ENCODE measurements at regions not wholly inside any gene's neighbourhood (a gene's known extent, or its start where the extent isn't known, plus 50 kb on each side); places are given as distances from the start of the nearest gene placed in this dataset.

GRCh38 chr3:83902787-83903533 lies 1055.8 kb upstream of the CADM2 start:
- Histone ChIP-seq H3K9ac (ENCODE audit: low read depth, low read length, poor library complexity, severe bottlenecking) (no peak overlapping the region), H3K4me1 (ENCODE audit: insufficient read depth, low read length, poor library complexity, severe bottlenecking) (no peaks in the 10 kb centered on the region), H3K9me3 (ENCODE audit: insufficient read depth, low read depth, low read length) (no peaks in the 10 kb centered on the region), H3K9me2 (replicated peaks; ENCODE audit: low read depth, low read length) (no peaks in the 10 kb centered on the region), H3K4me2 (ENCODE audit: low read depth, low read length, poor library complexity, severe bottlenecking) (no peak overlapping the region), H3K4me3 (ENCODE audit: low read length, poor library complexity, severe bottlenecking) (no peak overlapping the region), H3K27me3 (ENCODE audit: insufficient read depth, low read length, poor library complexity, severe bottlenecking) (no peaks in the 10 kb centered on the region), H3K36me3 (ENCODE audit: insufficient read depth, low read length) (no peaks in the 10 kb centered on the region), H3K79me2 (ENCODE audit: insufficient read depth, low read length) (no peaks in the 10 kb centered on the region), H3F3A (ENCODE audit: low read depth) (no peaks in the 10 kb centered on the region), H4K20me1 (ENCODE audit: insufficient read depth, low read length, poor library complexity, severe bottlenecking) (no peaks in the 10 kb centered on the region), H2AFZ (ENCODE audit: low read length) (no peak overlapping the region)
- TF ChIP-seq EZH2phosphoT487 (IDR thresholded peaks at IDR 0.05; ENCODE audit: borderline replicate concordance) (no peak), CTCF (conservative IDR thresholded peaks at IDR 0.05; ENCODE audit: low read length) (no peak)

- no peaks in the 10 kb centered on the region for H3K36me3 ChIP-seq (ENCODE audit: insufficient read depth, low read length)
- no peaks in the 10 kb centered on the region for H3K9me3 ChIP-seq (ENCODE audit: insufficient read depth, low read depth, low read length)
- no peaks in the 10 kb centered on the region for H3K79me2 ChIP-seq (ENCODE audit: insufficient read depth, low read length)
- no peaks in the 10 kb centered on the region for H3F3A ChIP-seq (ENCODE audit: low read depth)
- H2AFZ ChIP-seq (ENCODE audit: low read length): no peak overlapping the region
- no peaks in the 10 kb centered on the region for H3K9me2 ChIP-seq (replicated peaks; ENCODE audit: low read depth, low read length)
- H3K4me3 ChIP-seq (ENCODE audit: low read length, poor library complexity, severe bottlenecking): no peak overlapping the region
- H3K9ac ChIP-seq (ENCODE audit: low read depth, low read length, poor library complexity, severe bottlenecking): no peak overlapping the region
- H3K27me3 ChIP-seq (ENCODE audit: insufficient read depth, low read length, poor library complexity, severe bottlenecking): no peaks in the 10 kb centered on the region
- no peaks in the 10 kb centered on the region for H4K20me1 ChIP-seq (ENCODE audit: insufficient read depth, low read length, poor library complexity, severe bottlenecking)
- no peaks in the 10 kb centered on the region for H3K4me1 ChIP-seq (ENCODE audit: insufficient read depth, low read length, poor library complexity, severe bottlenecking)
- TF ChIP-seq CTCF (conservative IDR thresholded peaks at IDR 0.05; ENCODE audit: low read length) (no peak), EZH2phosphoT487 (IDR thresholded peaks at IDR 0.05; ENCODE audit: borderline replicate concordance) (no peak)
- no peak overlapping the region for H3K4me2 ChIP-seq (ENCODE audit: low read depth, low read length, poor library complexity, severe bottlenecking)
Observed at GRCh38 chr3:83913381-83913780, 1045.4 kb upstream of the CADM2 start.

- no peaks in the 10 kb centered on the region for H3K36me3 ChIP-seq (ENCODE audit: insufficient read depth, low read length)
- no peaks in the 10 kb centered on the region for H3K4me1 ChIP-seq (ENCODE audit: insufficient read depth, low read length, poor library complexity, severe bottlenecking)
- H3K4me2 ChIP-seq (ENCODE audit: low read depth, low read length, poor library complexity, severe bottlenecking): no peak overlapping the region
- H3K79me2 ChIP-seq (ENCODE audit: insufficient read depth, low read length): no peaks in the 10 kb centered on the region
- H3K9me3 ChIP-seq (ENCODE audit: insufficient read depth, low read depth, low read length): no peaks in the 10 kb centered on the region; the same call in 1 of the 2 replicates
- H3F3A ChIP-seq (ENCODE audit: low read depth): no peaks in the 10 kb centered on the region
- H3K27me3 ChIP-seq (ENCODE audit: insufficient read depth, low read length, poor library complexity, severe bottlenecking): no peaks in the 10 kb centered on the region
- H4K20me1 ChIP-seq (ENCODE audit: insufficient read depth, low read length, poor library complexity, severe bottlenecking): no peaks in the 10 kb centered on the region
- no peak overlapping the region for H2AFZ ChIP-seq (ENCODE audit: low read length)
- no peak overlapping the region for H3K4me3 ChIP-seq (ENCODE audit: low read length, poor library complexity, severe bottlenecking)
- TF ChIP-seq CTCF (conservative IDR thresholded peaks at IDR 0.05; ENCODE audit: low read length) (no peak), EZH2phosphoT487 (IDR thresholded peaks at IDR 0.05; ENCODE audit: borderline replicate concordance) (no peak)
- H3K9ac ChIP-seq (ENCODE audit: low read depth, low read length, poor library complexity, severe bottlenecking): no peak overlapping the region
- no peaks in the 10 kb centered on the region for H3K9me2 ChIP-seq (replicated peaks; ENCODE audit: low read depth, low read length)
Observed at GRCh38 chr3:83926291-83926690, 1032.5 kb upstream of the CADM2 start.
